ENCODE measurements at regions not wholly inside any gene's neighbourhood (a gene's known extent, or its start where the extent isn't known, plus 50 kb on each side); places are given as distances from the start of the nearest gene placed in this dataset.

GRCh38 chr7:108697254-108697653, 127.6 kb downstream of the DNAJB9 start:
- no peak for TF ChIP-seq EZH2 (IDR thresholded peaks at IDR 0.05; ENCODE audit: borderline replicate concordance, low read length)
- TF ChIP-seq, protein P1, sequence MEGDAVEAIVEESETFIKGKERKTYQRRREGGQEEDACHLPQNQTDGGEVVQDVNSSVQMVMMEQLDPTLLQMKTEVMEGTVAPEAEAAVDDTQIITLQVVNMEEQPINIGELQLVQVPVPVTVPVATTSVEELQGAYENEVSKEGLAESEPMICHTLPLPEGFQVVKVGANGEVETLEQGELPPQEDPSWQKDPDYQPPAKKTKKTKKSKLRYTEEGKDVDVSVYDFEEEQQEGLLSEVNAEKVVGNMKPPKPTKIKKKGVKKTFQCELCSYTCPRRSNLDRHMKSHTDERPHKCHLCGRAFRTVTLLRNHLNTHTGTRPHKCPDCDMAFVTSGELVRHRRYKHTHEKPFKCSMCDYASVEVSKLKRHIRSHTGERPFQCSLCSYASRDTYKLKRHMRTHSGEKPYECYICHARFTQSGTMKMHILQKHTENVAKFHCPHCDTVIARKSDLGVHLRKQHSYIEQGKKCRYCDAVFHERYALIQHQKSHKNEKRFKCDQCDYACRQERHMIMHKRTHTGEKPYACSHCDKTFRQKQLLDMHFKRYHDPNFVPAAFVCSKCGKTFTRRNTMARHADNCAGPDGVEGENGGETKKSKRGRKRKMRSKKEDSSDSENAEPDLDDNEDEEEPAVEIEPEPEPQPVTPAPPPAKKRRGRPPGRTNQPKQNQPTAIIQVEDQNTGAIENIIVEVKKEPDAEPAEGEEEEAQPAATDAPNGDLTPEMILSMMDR (IDR thresholded peaks at IDR 0.05; ENCODE audit: low read length), result no peak
